ENCODE measurements at regions not wholly inside any gene's neighbourhood (a gene's known extent, or its start where the extent isn't known, plus 50 kb on each side); places are given as distances from the start of the nearest gene placed in this dataset.

GRCh38 chr4:31575504-31575903 is 855.3 kb downstream of the PCDH7 start:
- POLR2A ChIA-PET (ENCODE audit: partially characterized antibody): no interaction called here
- 69% methylated on average over 2 of the region's 2 CpGs; no CpG with 5 or more reads in 1 of the 2 experiments for WGBS, 2 experiments (ENCODE audit: extremely low coverage in 1 of 2, insufficient coverage in 1 of 2, insufficient read length in 1 of 2, insufficient replicate concordance in 2 of 2, low coverage in 1 of 2, low lambda C conversion rate in 2 of 2, missing lambda C conversion rate in 1 of 2)
- no peak for TF ChIP-seq ASH2L (IDR thresholded peaks at IDR 0.05; ENCODE audit: low read length)
- TF ChIP-seq, protein P1, sequence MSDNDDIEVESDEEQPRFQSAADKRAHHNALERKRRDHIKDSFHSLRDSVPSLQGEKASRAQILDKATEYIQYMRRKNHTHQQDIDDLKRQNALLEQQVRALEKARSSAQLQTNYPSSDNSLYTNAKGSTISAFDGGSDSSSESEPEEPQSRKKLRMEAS (IDR thresholded peaks at IDR 0.05): no peak
- no peak for TF ChIP-seq GTF2F1 (IDR thresholded peaks at IDR 0.05; ENCODE audit: borderline replicate concordance, low read depth, low read length)
- TF ChIP-seq RBBP5 (IDR thresholded peaks at IDR 0.05; ENCODE audit: borderline replicate concordance, low read depth, low read length): no peak
- TF ChIP-seq GABPA (IDR thresholded peaks at IDR 0.05; ENCODE audit: borderline replicate concordance, insufficient read depth, low read length): no peak
- no peak for TF ChIP-seq POLR2AphosphoS5 (IDR thresholded peaks at IDR 0.05; ENCODE audit: low read depth, low read length)
- no peak for TF ChIP-seq SIRT6 (IDR thresholded peaks at IDR 0.05; ENCODE audit: low read length)
- no peak for TF ChIP-seq EZH2 (IDR thresholded peaks at IDR 0.05; ENCODE audit: low read depth, low read length, severe bottlenecking)
- TF ChIP-seq JUND (IDR thresholded peaks at IDR 0.05; ENCODE audit: low read length): no peak
- TF ChIP-seq NANOG (IDR thresholded peaks at IDR 0.05; ENCODE audit: insufficient read depth, low read depth, low read length, poor library complexity, severe bottlenecking): no peak
- TF ChIP-seq NRF1 (IDR thresholded peaks at IDR 0.05; ENCODE audit: low read depth, low read length): no peak
- TF ChIP-seq SRF (IDR thresholded peaks at IDR 0.05; ENCODE audit: low read depth, low read length): no peak
- TF ChIP-seq HDAC2 (IDR thresholded peaks at IDR 0.05; ENCODE audit: borderline replicate concordance in 1 of 2, low read depth in 2 of 2, low read length in 2 of 2): no peak
- no peak for TF ChIP-seq TEAD4 (IDR thresholded peaks at IDR 0.05; ENCODE audit: low read depth, low read length)

More at GRCh38 chr4:31575504-31575903, 855.3 kb downstream of the PCDH7 start:
- Histone ChIP-seq H4K20me1 (replicated peaks in 1 of 2; ENCODE audit: control insufficient read depth in 1 of 2, insufficient read depth in 2 of 2, low read length in 2 of 2) (no peaks in the 10 kb centered on the region), H3K14ac (ENCODE audit: insufficient read length) (no peak overlapping the region), H3K79me1 (ENCODE audit: low read depth, low read length) (no peaks in the 10 kb centered on the region), H2BK120ac (replicated peaks; ENCODE audit: low read depth, low read length) (no peak overlapping the region), H4K8ac (ENCODE audit: extremely low read depth, insufficient read depth, low read length) (no peak overlapping the region), H3K23me2 (ENCODE audit: low read depth, low read length) (no peaks in the 10 kb centered on the region), H3K9me3 (ENCODE audit: insufficient read depth in 2 of 2, low read depth in 1 of 2, low read length in 1 of 2) (no peaks in the 10 kb centered on the region), H3K4me3 (ENCODE audit: extremely low read depth in 1 of 4, insufficient read depth in 2 of 4, low read depth in 3 of 4, low read length in 4 of 4) (no peak overlapping the region), H3K4me2 (ENCODE audit: insufficient read depth in 1 of 2, low read depth in 2 of 2, low read length in 2 of 2) (peak overlapping the region in 1 of 2 experiments; percentile 29; a peak in 1 of 4 replicates), H3K23ac (ENCODE audit: insufficient read length) (no peak overlapping the region), H3K27ac (ENCODE audit: low read depth, low read length) (no peak overlapping the region; the same call in 1 of the 2 replicates), H3K9ac (replicated peaks in 1 of 4; ENCODE audit: extremely low read depth in 1 of 4, low read depth in 3 of 4, low read length in 3 of 4) (no peak overlapping the region), H3K27me3 (replicated peaks in 1 of 4; ENCODE audit: control insufficient read depth in 3 of 4, extremely low read depth in 1 of 4, insufficient read depth in 3 of 4, low read length in 3 of 4) (no peaks in the 10 kb centered on the region), H3K4me1 (replicated peaks in 1 of 4; ENCODE audit: control insufficient read depth in 3 of 4, insufficient read depth in 4 of 4, low read length in 3 of 4) (peaks cover 0 to 3% (median 0%) of the 10 kb centered on the region in 4 experiments; a peak in 3 of 7 replicates), H2AFZ (ENCODE audit: low read length) (no peak overlapping the region), H3K18ac (ENCODE audit: extremely low read depth, low read length) (no peak overlapping the region), H2BK15ac (ENCODE audit: low read length) (no peak overlapping the region), H2BK20ac (ENCODE audit: low read length) (no peak overlapping the region), H2AK5ac (ENCODE audit: low read depth, low read length) (no peak overlapping the region), H2BK5ac (ENCODE audit: low read depth, low read length) (no peak overlapping the region), H3K4ac (replicated peaks; ENCODE audit: insufficient read length, low read depth, low read length) (no peak overlapping the region), H3K36me3 (ENCODE audit: control insufficient read depth in 2 of 4, insufficient read depth in 4 of 4, low read length in 3 of 4) (no peaks in the 10 kb centered on the region), H4K5ac (ENCODE audit: insufficient read length, low read depth, low read length) (no peak overlapping the region), H3K79me2 (ENCODE audit: control insufficient read depth in 1 of 2, insufficient read depth in 2 of 2, low read length in 2 of 2) (no peaks in the 10 kb centered on the region), H2BK12ac (ENCODE audit: low read depth, low read length) (no peak overlapping the region), H3K56ac (replicated peaks; ENCODE audit: insufficient read length, low read depth, low read length) (no peak overlapping the region), H4K91ac (replicated peaks; ENCODE audit: insufficient read length, low read length) (no peak overlapping the region)
- no peak for FAIRE-seq
- CTCF ChIA-PET (ENCODE audit: partially characterized antibody): interaction anchor here (0.7 to 0.8 kb wide), 2 partner anchors 8 to 49 kb away, joined by 3 read pairs; no protein-coding TSS in a partner anchor
- DNase-seq (ENCODE audit: low read depth in 1 of 2, low spot score in 2 of 2): no peak
